Gastrocnemius medialis (tissue), 4 donors: ENCODE measurements at regions not wholly inside any gene's neighbourhood (a gene's known extent, or its start where the extent isn't known, plus 50 kb on each side); places are given as distances from the start of the nearest gene placed in this dataset.

Source experiments
- ATAC-seq, 2 donors: fragments of 150-250 bp; one replicate each; pipeline ENCODE4 v1.9.1; 2016
- DNase-seq, 2 donors: peaks; one replicate each; pipeline ENCODE4 v3.0.0-alpha.2; 2019
- H3K27ac ChIP-seq, 4 donors: fragments of 200-600 bp; sonication (generic); 1 replicate in 1 of 4; 2 replicates in 3 of 4; pipeline ENCODE4 v1.5.1; 2016 to 2018; ENCODE audit warnings: mild to moderate bottlenecking in 2 of 4, moderate library complexity in 1 of 4
- H3K27me3 ChIP-seq, 3 donors: fragments of 200-600 bp; sonication (generic) in 2 of 3; 1 replicate in 1 of 3; 2 replicates in 2 of 3; pipeline versions ENCODE4 v1.5.1 to v1.6.0; 2016 to 2019; ENCODE audit warnings: mild to moderate bottlenecking in 1 of 3, moderate library complexity in 1 of 3
- H3K36me3 ChIP-seq, 2 donors: fragments of 200-600 bp; sonication (generic) in 1 of 2; one replicate each; pipeline ENCODE4 v1.5.1; 2017 to 2018
- H3K4me1 ChIP-seq, 2 donors: fragments of 200-600 bp; sonication (generic) in 1 of 2; one replicate each; pipeline ENCODE4 v1.5.1; 2016 to 2017; ENCODE audit warnings: mild to moderate bottlenecking in 2 of 2
- H3K4me3 ChIP-seq, 4 donors: fragments of 200-600 bp; sonication (generic) in 3 of 4; 1 replicate in 1 of 4; 2 replicates in 3 of 4; pipeline ENCODE4 v1.5.1; 2016 to 2019; ENCODE audit warnings: mild to moderate bottlenecking in 2 of 4
- H3K9me3 ChIP-seq, 3 donors: fragments of 200-600 bp; sonication (generic) in 2 of 3; 1 replicate in 1 of 3; 2 replicates in 2 of 3; pipeline ENCODE4 v1.5.1; 2016 to 2019
- POLR2A ChIP-seq, 2 donors: fragments of 450-650 bp; IDR thresholded peaks; one replicate each; pipeline ENCODE4 v1.6.1; 2017; ENCODE audit warnings: antibody characterized with exemption in 2 of 2, mild to moderate bottlenecking in 2 of 2, moderate library complexity in 2 of 2
- in situ Hi-C, 4 donors: fragments of 200-750 bp; cut with MboI; loops; one replicate each; pipeline versions ENCODE4 v1.15.0 to v1.8.0; 2017; ENCODE audit warnings: low sequenced_read_pairs in 4 of 4
- intact Hi-C: fragments of 100-400 bp; cut with DNase I; formaldehyde crosslinking; loops from one replicate; pipeline ENCODE4 v1.15.1; 2023; ENCODE audit warnings: low total_unique reads
- TF ChIP-seq, protein P1 (sequence below), 5 experiments: fragments of 450-650 bp in 3 of 5; fragments of 200-600 bp in 2 of 5; sonication (generic) in 2 of 5; IDR thresholded peaks in 4 of 5; conservative IDR thresholded peaks in 1 of 5; 1 replicate in 4 of 5; 2 replicates in 1 of 5; pipeline ENCODE4 v1.5.1; 2016 to 2019; ENCODE audit warnings: antibody characterized with exemption in 5 of 5, mild to moderate bottlenecking in 3 of 5, moderate library complexity in 3 of 5

DNA sequence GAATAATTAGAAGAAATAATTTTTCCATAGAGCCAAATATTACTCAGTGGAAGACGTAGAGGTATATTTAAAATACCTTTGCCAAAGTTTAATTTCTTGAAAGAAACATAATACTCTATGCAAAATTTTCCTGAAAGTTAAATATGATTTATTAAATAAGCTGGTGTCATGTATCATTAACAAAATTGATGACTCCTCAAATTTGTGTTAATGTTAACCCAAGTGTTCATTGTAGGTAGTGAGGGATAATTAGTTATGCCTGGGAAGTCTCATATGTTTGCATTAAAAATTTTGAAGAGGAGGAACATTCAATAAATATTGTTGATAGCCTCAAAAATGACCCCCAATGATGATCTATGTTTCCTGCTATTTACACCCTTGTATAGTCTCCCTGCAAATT is 292.7 kb upstream of the AMOT start:
- H3K27me3 ChIP-seq = no peaks in the 10 kb centered on the region
- DNase-seq (no peak), ATAC-seq (no peak)
- H3K4me1 ChIP-seq = no peaks in the 10 kb centered on the region
- no peak overlapping the region for H3K27ac ChIP-seq
- no peak for TF ChIP-seq POLR2A (IDR thresholded peaks at IDR 0.05)
- TF ChIP-seq, protein P1, sequence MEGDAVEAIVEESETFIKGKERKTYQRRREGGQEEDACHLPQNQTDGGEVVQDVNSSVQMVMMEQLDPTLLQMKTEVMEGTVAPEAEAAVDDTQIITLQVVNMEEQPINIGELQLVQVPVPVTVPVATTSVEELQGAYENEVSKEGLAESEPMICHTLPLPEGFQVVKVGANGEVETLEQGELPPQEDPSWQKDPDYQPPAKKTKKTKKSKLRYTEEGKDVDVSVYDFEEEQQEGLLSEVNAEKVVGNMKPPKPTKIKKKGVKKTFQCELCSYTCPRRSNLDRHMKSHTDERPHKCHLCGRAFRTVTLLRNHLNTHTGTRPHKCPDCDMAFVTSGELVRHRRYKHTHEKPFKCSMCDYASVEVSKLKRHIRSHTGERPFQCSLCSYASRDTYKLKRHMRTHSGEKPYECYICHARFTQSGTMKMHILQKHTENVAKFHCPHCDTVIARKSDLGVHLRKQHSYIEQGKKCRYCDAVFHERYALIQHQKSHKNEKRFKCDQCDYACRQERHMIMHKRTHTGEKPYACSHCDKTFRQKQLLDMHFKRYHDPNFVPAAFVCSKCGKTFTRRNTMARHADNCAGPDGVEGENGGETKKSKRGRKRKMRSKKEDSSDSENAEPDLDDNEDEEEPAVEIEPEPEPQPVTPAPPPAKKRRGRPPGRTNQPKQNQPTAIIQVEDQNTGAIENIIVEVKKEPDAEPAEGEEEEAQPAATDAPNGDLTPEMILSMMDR (IDR thresholded peaks at IDR 0.05 in 4 of 5, conservative IDR thresholded peaks at IDR 0.05 in 1 of 5) = no peak
- in situ Hi-C loops (no loop called here), intact Hi-C loops (no loop called here)
- H3K4me3 ChIP-seq = no peak overlapping the region
- no peaks in the 10 kb centered on the region for H3K36me3 ChIP-seq
- H3K9me3 ChIP-seq = no peaks in the 10 kb centered on the region

DNA sequence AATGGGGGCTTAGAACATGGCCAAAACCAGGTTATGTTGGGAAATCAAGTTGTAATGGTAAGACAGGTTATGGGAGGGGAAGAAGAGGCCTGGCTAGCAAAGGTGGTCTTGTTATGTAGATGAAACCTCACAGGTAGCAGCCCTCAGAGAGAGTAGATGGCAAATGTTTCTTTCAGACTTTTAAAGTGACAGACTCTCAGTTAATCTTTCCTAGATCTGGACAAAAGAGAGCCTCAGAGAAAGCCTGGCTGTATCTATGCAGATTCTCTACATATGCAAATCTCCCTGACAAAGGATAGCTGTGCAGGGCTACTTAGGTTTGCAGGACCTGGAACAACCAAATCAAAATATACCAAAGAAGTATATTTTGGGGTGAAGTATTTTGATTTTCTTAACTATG is 284.1 kb upstream of the AMOT start:
- no peaks in the 10 kb centered on the region for H3K27me3 ChIP-seq
- intact Hi-C loops (no loop called here), in situ Hi-C loops (no loop called here)
- no peak overlapping the region for H3K4me3 ChIP-seq
- no peak for ATAC-seq
- no peaks in the 10 kb centered on the region for H3K36me3 ChIP-seq
- TF ChIP-seq, protein P1 (IDR thresholded peaks at IDR 0.05 in 4 of 5, conservative IDR thresholded peaks at IDR 0.05 in 1 of 5) = no peak
- TF ChIP-seq POLR2A (IDR thresholded peaks at IDR 0.05) = no peak
- H3K9me3 ChIP-seq = no peaks in the 10 kb centered on the region
- DNase-seq = no peak
- no peak overlapping the region for H3K27ac ChIP-seq
- H3K4me1 ChIP-seq = no peaks in the 10 kb centered on the region

DNA sequence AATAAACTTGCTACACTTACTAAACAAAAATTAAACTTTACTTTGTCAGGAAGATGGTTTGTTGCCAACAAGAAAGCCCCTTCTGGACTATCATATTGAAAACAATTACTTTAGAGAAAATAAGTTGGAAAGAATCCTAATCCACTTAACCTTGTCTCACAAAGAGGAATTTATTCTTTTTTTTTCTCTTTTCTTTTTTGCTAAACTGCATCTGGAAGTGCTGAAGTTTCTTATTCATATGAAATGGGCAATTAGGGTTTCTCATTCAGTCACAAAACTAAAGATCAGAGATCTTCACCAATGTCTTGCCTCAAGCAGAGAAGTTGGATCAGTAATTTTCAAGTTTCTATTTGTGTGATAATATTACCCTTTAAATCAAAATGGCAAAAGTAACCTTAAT is 234.9 kb upstream of the AMOT start:
- H3K4me1 ChIP-seq = no peaks in the 10 kb centered on the region
- peaks cover 0 to 6% (median 0%) of the 10 kb centered on the region in 3 donors for H3K27me3 ChIP-seq
- no peak overlapping the region for H3K4me3 ChIP-seq
- H3K9me3 ChIP-seq = no peaks in the 10 kb centered on the region
- ATAC-seq = no peak
- intact Hi-C loops (no loop called here), in situ Hi-C loops (no loop called here)
- no peak for TF ChIP-seq POLR2A (IDR thresholded peaks at IDR 0.05)
- TF ChIP-seq, protein P1 (IDR thresholded peaks at IDR 0.05 in 4 of 5, conservative IDR thresholded peaks at IDR 0.05 in 1 of 5) = no peak
- no peaks in the 10 kb centered on the region for H3K36me3 ChIP-seq
- no peak for DNase-seq
- no peak overlapping the region for H3K27ac ChIP-seq

DNA sequence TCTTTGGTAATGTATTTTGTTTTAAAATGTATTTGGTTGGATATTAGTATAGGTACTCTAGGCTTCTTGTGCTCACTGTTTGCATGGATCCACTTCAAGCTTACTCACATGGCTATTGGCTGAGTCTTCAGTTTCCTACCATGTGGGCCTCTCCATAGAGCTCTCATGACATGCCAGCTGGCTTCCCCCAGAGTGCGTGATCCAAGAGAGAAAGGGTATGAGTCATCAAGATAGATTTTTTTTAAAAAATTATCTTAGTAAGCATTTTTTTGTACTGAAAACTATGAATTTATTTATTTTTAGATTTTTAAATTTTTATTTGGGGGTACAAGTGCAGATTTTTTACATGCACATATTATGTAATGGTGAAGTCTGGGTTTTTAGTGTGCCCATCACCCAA is 219.1 kb upstream of the AMOT start:
- H3K4me3 ChIP-seq = no peak overlapping the region
- H3K36me3 ChIP-seq = no peaks in the 10 kb centered on the region
- DNase-seq = no peak
- no peak overlapping the region for H3K27ac ChIP-seq
- no peak for ATAC-seq
- no peak for TF ChIP-seq POLR2A (IDR thresholded peaks at IDR 0.05)
- TF ChIP-seq, protein P1 (IDR thresholded peaks at IDR 0.05 in 4 of 5, conservative IDR thresholded peaks at IDR 0.05 in 1 of 5) = no peak
- H3K4me1 ChIP-seq = no peaks in the 10 kb centered on the region
- intact Hi-C loops (no loop called here), in situ Hi-C loops (no loop called here)
- peaks cover 0 to 6% (median 0%) of the 10 kb centered on the region in 3 donors for H3K9me3 ChIP-seq
- H3K27me3 ChIP-seq = peaks cover 0 to 3% (median 0%) of the 10 kb centered on the region in 3 donors

DNA sequence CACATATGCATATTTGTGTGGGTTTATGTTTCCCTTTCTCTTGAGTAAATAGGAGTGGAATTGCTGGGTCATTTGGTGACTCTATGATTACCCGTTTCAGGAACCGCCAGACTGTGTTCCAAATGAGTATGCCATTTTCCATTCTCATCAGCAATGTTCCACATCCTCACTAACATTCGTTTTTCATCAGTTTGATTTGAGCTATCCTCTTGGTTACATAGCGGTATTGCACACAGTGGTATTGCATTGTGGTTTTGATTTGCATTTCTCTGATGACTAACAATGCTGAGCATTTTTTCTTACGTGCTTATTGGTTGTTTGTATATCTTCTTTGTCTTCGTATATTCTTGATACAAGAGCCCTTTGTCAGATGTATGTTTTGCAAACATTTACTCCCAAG is 218.0 kb upstream of the AMOT start:
- DNase-seq = no peak
- Histone ChIP-seq H3K4me3 (no peak overlapping the region), H3K27ac (no peak overlapping the region), H3K9me3 (peaks cover 0 to 5% (median 0%) of the 10 kb centered on the region in 3 donors), H3K36me3 (no peaks in the 10 kb centered on the region), H3K27me3 (peaks cover 0 to 3% (median 0%) of the 10 kb centered on the region in 3 donors), H3K4me1 (no peaks in the 10 kb centered on the region)
- intact Hi-C loops = no loop called here
- in situ Hi-C loops = no loop called here
- no peak for TF ChIP-seq POLR2A (IDR thresholded peaks at IDR 0.05)
- TF ChIP-seq, protein P1 (IDR thresholded peaks at IDR 0.05 in 4 of 5, conservative IDR thresholded peaks at IDR 0.05 in 1 of 5) = no peak
- ATAC-seq = no peak
